Hepatocyte (in vitro differentiated cells): ENCODE measurements at regions not wholly inside any gene's neighbourhood (a gene's known extent, or its start where the extent isn't known, plus 50 kb on each side); places are given as distances from the start of the nearest gene placed in this dataset.

Experiments used
- DNase-seq: peaks from one replicate; pipeline ENCODE4 v3.0.0-alpha.2; 2016; ENCODE audit warnings: low spot score
- H2AFZ ChIP-seq: fragments of 200-600 bp; sonication (generic); 2 replicates; pipeline ENCODE4 v1.6.0; 2016; ENCODE audit warnings: antibody characterized with exemption, mild to moderate bottlenecking
- H3K27ac ChIP-seq: fragments of 200-600 bp; sonication (generic); 2 replicates; pipeline ENCODE4 v1.5.1; 2016; ENCODE audit warnings: mild to moderate bottlenecking
- H3K27me3 ChIP-seq: fragments of 200-600 bp; sonication (generic); 2 replicates; pipeline ENCODE4 v1.6.1; 2016
- H3K36me3 ChIP-seq: fragments of 200-600 bp; sonication (generic); replicated peaks from 2 replicates; pipeline ENCODE4 v1.5.1; 2016; ENCODE audit warnings: low read depth; ENCODE audit not compliant: insufficient read depth
- H3K4me1 ChIP-seq: fragments of 200-600 bp; sonication (generic); 2 replicates; pipeline ENCODE4 v1.5.1; 2016; ENCODE audit warnings: mild to moderate bottlenecking, moderate library complexity; ENCODE audit not compliant: insufficient read depth
- H3K4me2 ChIP-seq: fragments of 200-600 bp; sonication (generic); 2 replicates; pipeline ENCODE4 v1.6.0; 2016
- H3K4me3 ChIP-seq: fragments of 200-600 bp; sonication (generic); 2 replicates; pipeline ENCODE4 v1.5.1; 2016; ENCODE audit warnings: mild to moderate bottlenecking
- H3K79me2 ChIP-seq: fragments of 200-600 bp; sonication (generic); 2 replicates; pipeline ENCODE4 v1.6.0; 2017; ENCODE audit warnings: mild to moderate bottlenecking
- H3K9me2 ChIP-seq: fragments of 200-600 bp; sonication (generic); replicated peaks from 2 replicates; pipeline ENCODE4 v1.6.0; 2017; ENCODE audit warnings: mild to moderate bottlenecking; ENCODE audit not compliant: insufficient read depth
- H3K9me3 ChIP-seq: fragments of 200-600 bp; sonication (generic); 2 replicates; pipeline ENCODE4 v1.5.1; 2016; ENCODE audit warnings: low read depth, mild to moderate bottlenecking
- H4K20me1 ChIP-seq: fragments of 200-600 bp; sonication (generic); 2 replicates; pipeline ENCODE4 v1.6.0; 2016; ENCODE audit warnings: mild to moderate bottlenecking; ENCODE audit not compliant: insufficient read depth, poor library complexity, severe bottlenecking
- EZH2 ChIP-seq: fragments of 200-600 bp; sonication (generic); IDR thresholded peaks from 2 replicates; pipeline ENCODE4 v1.6.1; 2016; ENCODE audit warnings: antibody characterized with exemption, mild to moderate bottlenecking, borderline replicate concordance
- EZH2phosphoT487 ChIP-seq: fragments of 200-600 bp; sonication (generic); IDR thresholded peaks from one replicate; pipeline ENCODE4 v1.6.1; 2018; ENCODE audit warnings: antibody characterized with exemption, mild to moderate bottlenecking, low read depth, moderate library complexity; ENCODE audit not compliant: unreplicated experiment, severe bottlenecking
- WGBS: methylation state at CpG from one replicate; pipeline ENCODE4 v1.1.6; 2016; ENCODE audit warnings: low lambda C conversion rate; ENCODE audit errors: missing lambda C conversion rate; 5-methylcytosine and 5-hydroxymethylcytosine counted together
- TF ChIP-seq, protein P1 (sequence below): fragments of 200-600 bp; sonication (generic); IDR thresholded peaks from 2 replicates; pipeline ENCODE4 v1.5.1; 2016; ENCODE audit warnings: antibody characterized with exemption, mild to moderate bottlenecking; ENCODE audit not compliant: poor library complexity

- WGBS = 66% methylated on average over 7 of the region's 10 CpGs
- no peaks in the 10 kb centered on the region for H3K79me2 ChIP-seq
- no peak for DNase-seq
- H3K4me2 ChIP-seq = no peak overlapping the region
- no peaks in the 10 kb centered on the region for H4K20me1 ChIP-seq
- no peak overlapping the region for H3K4me3 ChIP-seq
- no peaks in the 10 kb centered on the region for H3K27me3 ChIP-seq
- H3K9me3 ChIP-seq = no peaks in the 10 kb centered on the region
- H3K9me2 ChIP-seq = no peaks in the 10 kb centered on the region
- no peak overlapping the region for H2AFZ ChIP-seq
- H3K4me1 ChIP-seq = no peaks in the 10 kb centered on the region
- TF ChIP-seq, protein P1, sequence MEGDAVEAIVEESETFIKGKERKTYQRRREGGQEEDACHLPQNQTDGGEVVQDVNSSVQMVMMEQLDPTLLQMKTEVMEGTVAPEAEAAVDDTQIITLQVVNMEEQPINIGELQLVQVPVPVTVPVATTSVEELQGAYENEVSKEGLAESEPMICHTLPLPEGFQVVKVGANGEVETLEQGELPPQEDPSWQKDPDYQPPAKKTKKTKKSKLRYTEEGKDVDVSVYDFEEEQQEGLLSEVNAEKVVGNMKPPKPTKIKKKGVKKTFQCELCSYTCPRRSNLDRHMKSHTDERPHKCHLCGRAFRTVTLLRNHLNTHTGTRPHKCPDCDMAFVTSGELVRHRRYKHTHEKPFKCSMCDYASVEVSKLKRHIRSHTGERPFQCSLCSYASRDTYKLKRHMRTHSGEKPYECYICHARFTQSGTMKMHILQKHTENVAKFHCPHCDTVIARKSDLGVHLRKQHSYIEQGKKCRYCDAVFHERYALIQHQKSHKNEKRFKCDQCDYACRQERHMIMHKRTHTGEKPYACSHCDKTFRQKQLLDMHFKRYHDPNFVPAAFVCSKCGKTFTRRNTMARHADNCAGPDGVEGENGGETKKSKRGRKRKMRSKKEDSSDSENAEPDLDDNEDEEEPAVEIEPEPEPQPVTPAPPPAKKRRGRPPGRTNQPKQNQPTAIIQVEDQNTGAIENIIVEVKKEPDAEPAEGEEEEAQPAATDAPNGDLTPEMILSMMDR = no peak
- TF ChIP-seq EZH2 = no peak
- no peak for TF ChIP-seq EZH2phosphoT487
- no peaks in the 10 kb centered on the region for H3K36me3 ChIP-seq
- no peak overlapping the region for H3K27ac ChIP-seq
Observed at GRCh38 chr3:127383656-127384179, 95.9 kb upstream of the PRR20G start.

DNA sequence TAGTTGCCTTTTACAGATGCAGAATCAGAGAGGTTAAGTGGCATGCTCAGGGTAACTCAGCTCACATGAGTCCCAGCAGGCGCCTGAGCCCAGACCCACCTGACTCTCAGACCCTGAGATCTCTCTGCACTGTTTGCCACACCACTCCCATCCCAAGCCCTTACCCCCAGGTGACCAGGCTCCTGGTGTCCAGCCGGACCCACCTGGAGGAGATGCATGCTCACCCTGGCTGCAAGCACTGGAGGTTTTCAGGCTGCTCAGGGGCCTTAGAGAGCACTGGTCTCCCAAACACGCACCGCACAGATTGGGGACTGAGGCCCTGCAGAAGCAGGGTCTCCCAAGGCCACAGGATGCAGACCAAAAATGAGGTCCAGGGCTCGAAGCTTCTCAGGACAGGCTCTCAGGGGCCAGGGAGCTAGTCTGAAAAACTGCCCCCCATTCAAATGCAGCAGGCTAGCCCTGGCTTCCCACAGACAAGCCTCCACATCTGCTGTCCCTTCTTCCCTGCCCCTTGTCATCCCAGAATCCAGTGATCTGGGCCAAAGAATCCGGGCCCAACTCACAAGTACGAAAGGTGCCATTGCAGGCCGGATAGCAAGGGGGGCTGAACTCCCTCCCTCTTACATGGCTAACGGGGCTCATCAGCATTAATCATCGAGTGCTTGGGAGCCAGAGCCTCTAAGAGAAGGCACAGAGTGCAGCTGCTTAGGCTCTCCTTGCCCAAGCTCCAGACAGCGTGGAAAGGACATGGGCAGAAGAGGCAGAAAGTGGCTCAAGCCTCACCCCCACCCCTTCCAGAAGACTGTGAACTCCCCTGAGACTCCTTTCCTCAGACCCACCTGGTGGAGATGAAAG is 90.2 kb upstream of the PRR20G start:
- no peaks in the 10 kb centered on the region for H3K9me3 ChIP-seq
- no peaks in the 10 kb centered on the region for H4K20me1 ChIP-seq
- no peaks in the 10 kb centered on the region for H3K36me3 ChIP-seq
- TF ChIP-seq, protein P1 = no peak
- TF ChIP-seq EZH2phosphoT487 (no peak), EZH2 (no peak)
- no peaks in the 10 kb centered on the region for H3K79me2 ChIP-seq
- DNase-seq = no peak
- no peaks in the 10 kb centered on the region for H3K27me3 ChIP-seq
- no peak overlapping the region for H3K4me3 ChIP-seq
- 81% methylated on average over 11 of the region's 11 CpGs for WGBS
- no peak overlapping the region for H3K27ac ChIP-seq
- no peaks in the 10 kb centered on the region for H3K9me2 ChIP-seq
- no peak overlapping the region for H3K4me2 ChIP-seq
- H2AFZ ChIP-seq = no peak overlapping the region
- H3K4me1 ChIP-seq = no peaks in the 10 kb centered on the region

GRCh38 chr3:127375151-127375930 is 87.5 kb upstream of the PRR20G start:
- Histone ChIP-seq H2AFZ (no peak overlapping the region), H3K4me2 (no peak overlapping the region), H3K27ac (no peak overlapping the region), H3K4me3 (no peak overlapping the region), H3K36me3 (no peaks in the 10 kb centered on the region), H3K4me1 (no peaks in the 10 kb centered on the region), H3K27me3 (peaks cover 4% of the 10 kb centered on the region), H3K9me2 (no peaks in the 10 kb centered on the region), H3K9me3 (no peaks in the 10 kb centered on the region), H4K20me1 (no peaks in the 10 kb centered on the region), H3K79me2 (no peaks in the 10 kb centered on the region)
- DNase-seq = no peak
- TF ChIP-seq, protein P1 = no peak
- TF ChIP-seq EZH2 = no peak
- no peak for TF ChIP-seq EZH2phosphoT487
- 80% methylated on average over 13 of the region's 13 CpGs for WGBS
